Breast epithelium (tissue), 3 donors: ENCODE measurements at regions not wholly inside any gene's neighbourhood (a gene's known extent, or its start where the extent isn't known, plus 50 kb on each side); places are given as distances from the start of the nearest gene placed in this dataset.

Experiments used
- POLR2A ChIP-seq: fragments of 450-650 bp; IDR thresholded peaks from one replicate; pipeline ENCODE4 v1.6.1; 2016; ENCODE audit warnings: antibody characterized with exemption, mild to moderate bottlenecking, moderate library complexity
- TF ChIP-seq, protein P1 (sequence below), 3 donors: fragments of 450-650 bp; IDR thresholded peaks; one replicate each; pipeline ENCODE4 v1.5.1; 2016 to 2017; ENCODE audit warnings: antibody characterized with exemption in 3 of 3, mild to moderate bottlenecking in 3 of 3, moderate library complexity in 3 of 3

GRCh38 chr18:35811896-35812295, 160.6 kb upstream of the RMP24 start:
- TF ChIP-seq, protein P1, sequence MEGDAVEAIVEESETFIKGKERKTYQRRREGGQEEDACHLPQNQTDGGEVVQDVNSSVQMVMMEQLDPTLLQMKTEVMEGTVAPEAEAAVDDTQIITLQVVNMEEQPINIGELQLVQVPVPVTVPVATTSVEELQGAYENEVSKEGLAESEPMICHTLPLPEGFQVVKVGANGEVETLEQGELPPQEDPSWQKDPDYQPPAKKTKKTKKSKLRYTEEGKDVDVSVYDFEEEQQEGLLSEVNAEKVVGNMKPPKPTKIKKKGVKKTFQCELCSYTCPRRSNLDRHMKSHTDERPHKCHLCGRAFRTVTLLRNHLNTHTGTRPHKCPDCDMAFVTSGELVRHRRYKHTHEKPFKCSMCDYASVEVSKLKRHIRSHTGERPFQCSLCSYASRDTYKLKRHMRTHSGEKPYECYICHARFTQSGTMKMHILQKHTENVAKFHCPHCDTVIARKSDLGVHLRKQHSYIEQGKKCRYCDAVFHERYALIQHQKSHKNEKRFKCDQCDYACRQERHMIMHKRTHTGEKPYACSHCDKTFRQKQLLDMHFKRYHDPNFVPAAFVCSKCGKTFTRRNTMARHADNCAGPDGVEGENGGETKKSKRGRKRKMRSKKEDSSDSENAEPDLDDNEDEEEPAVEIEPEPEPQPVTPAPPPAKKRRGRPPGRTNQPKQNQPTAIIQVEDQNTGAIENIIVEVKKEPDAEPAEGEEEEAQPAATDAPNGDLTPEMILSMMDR (IDR thresholded peaks at IDR 0.05), result no peak
- no peak for TF ChIP-seq POLR2A
